Endothelial cell of umbilical vein (primary cell): ENCODE measurements at regions not wholly inside any gene's neighbourhood (a gene's known extent, or its start where the extent isn't known, plus 50 kb on each side); places are given as distances from the start of the nearest gene placed in this dataset.
A peak's percentile ranks its signal among the peaks of the same experiment; 100 is the strongest.

Experiments used
- BruUV-seq: library from RNA; stranded (reverse); fragments of 400-500 nt; replicated peaks from 2 replicates; lab custom pipeline; 2021; lab: Mats Ljungman, UMichigan
- CTCF ChIA-PET: fragments of 300-600, 350-600 bp; sonication (Branson Sonifier 250); formaldehyde crosslinking; loops from one replicate; lab custom pipeline; 2021; ENCODE audit warnings: antibody characterized with exemption, inconsistent platforms; lab: Charles Lee
- POLR2A ChIA-PET: fragments of 300-600, 350-600 bp; sonication (Branson Sonifier 250); formaldehyde crosslinking; loops from one replicate; lab custom pipeline; 2021; ENCODE audit warnings: antibody characterized with exemption, inconsistent platforms; lab: Charles Lee
- DNase-seq: peaks from one replicate; pipeline ENCODE4 v3.0.0-alpha.2; 2011; ENCODE audit warnings: low read depth, low spot score
- FAIRE-seq: peaks from 2 replicates; lab custom pipeline; 2011; peaks lifted over from hg19 to GRCh38; lab: Jason Lieb, UNC
- H2AFZ ChIP-seq: 2 replicates; pipeline ENCODE4 v1.6.0; 2012; ENCODE audit warnings: low read depth, low read length, control low read depth, inconsistent platforms
- H3K27ac ChIP-seq: 2 replicates; pipeline ENCODE4 v1.5.1; 2011; ENCODE audit warnings: low read depth, mild to moderate bottlenecking, control low read depth, low read length, moderate library complexity; ENCODE audit not compliant: insufficient read depth
- H3K27me3 ChIP-seq, 2 experiments: 2 replicates each; pipeline versions ENCODE4 v1.6.0 to v1.6.1; 2011; ENCODE audit warnings: low read length in 2 of 2, mixed read lengths in 1 of 2; ENCODE audit not compliant: control insufficient read depth in 2 of 2, insufficient read depth in 2 of 2
- H3K36me3 ChIP-seq, 2 experiments: 2 replicates in 1 of 2; 3 replicates in 1 of 2; pipeline ENCODE4 v1.5.1; 2011; ENCODE audit warnings: low read length in 2 of 2, mild to moderate bottlenecking in 1 of 2, moderate library complexity in 1 of 2; ENCODE audit not compliant: control insufficient read depth in 2 of 2, insufficient read depth in 2 of 2; ENCODE audit errors: extremely low read depth in 1 of 2
- H3K4me1 ChIP-seq: 3 replicates; pipeline ENCODE4 v1.5.1; 2011; ENCODE audit warnings: mild to moderate bottlenecking, low read length; ENCODE audit not compliant: control insufficient read depth, insufficient read depth; ENCODE audit errors: extremely low read depth
- H3K4me2 ChIP-seq: 2 replicates; pipeline ENCODE4 v1.6.1; 2011; ENCODE audit warnings: low read length, control low read depth, mixed read lengths; ENCODE audit not compliant: insufficient read depth
- H3K4me3 ChIP-seq, 3 experiments: fragments of 200-600 bp in 1 of 3; sonication (generic), shearing (Covaris generic) in 1 of 3; replicated peaks in 1 of 3; 2 replicates each; pipeline ENCODE4 v1.5.1; 2011 to 2016; ENCODE audit warnings: control low read depth in 3 of 3, low read length in 3 of 3, mild to moderate bottlenecking in 2 of 3, inconsistent platforms in 1 of 3, low read depth in 1 of 3, moderate library complexity in 1 of 3; ENCODE audit not compliant: insufficient read depth in 1 of 3
- H3K79me2 ChIP-seq: 2 replicates; pipeline ENCODE4 v1.6.0; 2012; ENCODE audit warnings: low read length, inconsistent platforms; ENCODE audit not compliant: control insufficient read depth, insufficient read depth
- H3K9ac ChIP-seq: replicated peaks from 2 replicates; pipeline ENCODE3; 2011; ENCODE audit warnings: low read length, control low read depth; ENCODE audit not compliant: insufficient read depth; ENCODE audit errors: extremely low read depth
- H3K9me1 ChIP-seq: replicated peaks from 3 replicates; pipeline ENCODE4 v1.6.0; 2011; ENCODE audit warnings: mild to moderate bottlenecking, low read length; ENCODE audit not compliant: control insufficient read depth, insufficient read depth; ENCODE audit errors: extremely low read depth
- H3K9me3 ChIP-seq: replicated peaks from 2 replicates; pipeline ENCODE4 v1.5.1; 2012; ENCODE audit warnings: low read length, inconsistent platforms; ENCODE audit not compliant: control insufficient read depth, insufficient read depth
- H4K20me1 ChIP-seq: replicated peaks from 2 replicates; pipeline ENCODE3; 2011; ENCODE audit warnings: mild to moderate bottlenecking, low read length; ENCODE audit not compliant: control insufficient read depth, insufficient read depth; ENCODE audit errors: extremely low read depth
- FOS ChIP-seq: IDR thresholded peaks from 2 replicates; pipeline ENCODE4 v1.6.1; 2011; ENCODE audit warnings: mild to moderate bottlenecking, low read length, moderate library complexity, borderline replicate concordance; ENCODE audit not compliant: insufficient read depth
- GATA2 ChIP-seq: IDR thresholded peaks from 2 replicates; pipeline ENCODE4 v1.7.0; 2011; ENCODE audit warnings: low read depth, mild to moderate bottlenecking, moderate library complexity, mixed read lengths, low read length; ENCODE audit not compliant: insufficient read length, insufficient read depth
- JUN ChIP-seq: IDR thresholded peaks from 2 replicates; pipeline ENCODE4 v1.6.1; 2011; ENCODE audit warnings: borderline replicate concordance, low read depth; ENCODE audit not compliant: insufficient read length, insufficient read depth
- POLR2A ChIP-seq: IDR thresholded peaks from 2 replicates; pipeline ENCODE4 v1.6.1; 2012; ENCODE audit warnings: low read depth, mild to moderate bottlenecking, control low read depth, low read length
- POLR2AphosphoS5 ChIP-seq: IDR thresholded peaks from 2 replicates; pipeline ENCODE4 v1.6.1; 2012; ENCODE audit warnings: low read depth, mild to moderate bottlenecking, control low read depth, low read length, moderate library complexity; ENCODE audit not compliant: insufficient read depth
- dilution Hi-C: fragments of 300-500 bp; cut with MboI; formaldehyde crosslinking; loops from one replicate; pipeline ENCODE4 v1.15.0; 2019; ENCODE audit warnings: low sequenced_read_pairs; ENCODE audit not compliant: extremely low pct_ligation_motif_present
- intact Hi-C: fragments of 100-400 bp; cut with micrococcal nuclease; formaldehyde crosslinking; loops from one replicate; pipeline ENCODE4 v1.10.0; 2022
- TF ChIP-seq, protein P1 (sequence below): IDR thresholded peaks from 2 replicates; pipeline ENCODE4 v1.6.1; 2011; ENCODE audit not compliant: insufficient read depth, insufficient read length
- TF ChIP-seq, protein P2 (sequence below), 2 donors: IDR thresholded peaks; 1 replicate in 1 of 2; 2 replicates in 1 of 2; pipeline ENCODE4 v1.5.1; 2011; ENCODE audit warnings: low read length in 2 of 2, mild to moderate bottlenecking in 2 of 2, moderate library complexity in 2 of 2, control low read depth in 1 of 2, inconsistent platforms in 1 of 2, low read depth in 1 of 2; ENCODE audit not compliant: insufficient read depth in 1 of 2; ENCODE audit errors: extremely low read depth in 1 of 2

DNA sequence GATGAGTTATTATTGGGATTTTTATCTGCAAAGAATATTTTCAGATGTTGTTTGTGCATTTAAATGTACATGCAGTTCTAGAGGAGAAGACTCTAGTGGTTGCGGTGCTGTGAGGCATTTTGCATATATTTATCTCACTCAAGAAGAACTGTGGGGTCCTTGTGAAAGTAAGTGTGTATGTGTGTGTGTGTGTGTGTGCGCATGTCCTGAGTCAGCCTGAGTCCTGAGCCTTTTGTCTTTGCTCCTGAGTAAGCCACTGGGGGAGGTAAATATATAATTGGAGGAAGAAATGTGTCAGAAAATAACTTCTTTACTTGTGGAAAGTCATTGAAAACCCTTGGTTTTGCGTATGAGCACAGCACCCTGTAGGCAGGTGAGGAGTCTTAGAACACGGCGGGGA, 55.6 kb upstream of the CD34 start:
- H3K4me2 ChIP-seq, result no peak overlapping the region
- intact Hi-C loops (no loop called here), dilution Hi-C loops (no loop called here)
- no peak overlapping the region for H3K27ac ChIP-seq
- no peak overlapping the region for H2AFZ ChIP-seq
- FAIRE-seq (no peak), DNase-seq (peak; percentile 36)
- POLR2A ChIA-PET, result no interaction called here
- peaks cover 0 to 2% of the 10 kb centered on the region in 2 experiments for H3K27me3 ChIP-seq
- CTCF ChIA-PET, result no interaction called here
- H3K4me1 ChIP-seq, result peaks cover 25% of the 10 kb centered on the region
- TF ChIP-seq, protein P1, sequence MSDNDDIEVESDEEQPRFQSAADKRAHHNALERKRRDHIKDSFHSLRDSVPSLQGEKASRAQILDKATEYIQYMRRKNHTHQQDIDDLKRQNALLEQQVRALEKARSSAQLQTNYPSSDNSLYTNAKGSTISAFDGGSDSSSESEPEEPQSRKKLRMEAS, result no peak
- peak; percentile 37 for TF ChIP-seq FOS
- H3K9me1 ChIP-seq, result no peaks in the 10 kb centered on the region
- H3K4me3 ChIP-seq, result no peak overlapping the region
- no peaks in the 10 kb centered on the region for H3K79me2 ChIP-seq
- BruUV-seq, result no TSS peak
- no peaks in the 10 kb centered on the region for H4K20me1 ChIP-seq
- no peaks in the 10 kb centered on the region for H3K36me3 ChIP-seq
- H3K9ac ChIP-seq, result no peak overlapping the region
- no peaks in the 10 kb centered on the region for H3K9me3 ChIP-seq

DNA sequence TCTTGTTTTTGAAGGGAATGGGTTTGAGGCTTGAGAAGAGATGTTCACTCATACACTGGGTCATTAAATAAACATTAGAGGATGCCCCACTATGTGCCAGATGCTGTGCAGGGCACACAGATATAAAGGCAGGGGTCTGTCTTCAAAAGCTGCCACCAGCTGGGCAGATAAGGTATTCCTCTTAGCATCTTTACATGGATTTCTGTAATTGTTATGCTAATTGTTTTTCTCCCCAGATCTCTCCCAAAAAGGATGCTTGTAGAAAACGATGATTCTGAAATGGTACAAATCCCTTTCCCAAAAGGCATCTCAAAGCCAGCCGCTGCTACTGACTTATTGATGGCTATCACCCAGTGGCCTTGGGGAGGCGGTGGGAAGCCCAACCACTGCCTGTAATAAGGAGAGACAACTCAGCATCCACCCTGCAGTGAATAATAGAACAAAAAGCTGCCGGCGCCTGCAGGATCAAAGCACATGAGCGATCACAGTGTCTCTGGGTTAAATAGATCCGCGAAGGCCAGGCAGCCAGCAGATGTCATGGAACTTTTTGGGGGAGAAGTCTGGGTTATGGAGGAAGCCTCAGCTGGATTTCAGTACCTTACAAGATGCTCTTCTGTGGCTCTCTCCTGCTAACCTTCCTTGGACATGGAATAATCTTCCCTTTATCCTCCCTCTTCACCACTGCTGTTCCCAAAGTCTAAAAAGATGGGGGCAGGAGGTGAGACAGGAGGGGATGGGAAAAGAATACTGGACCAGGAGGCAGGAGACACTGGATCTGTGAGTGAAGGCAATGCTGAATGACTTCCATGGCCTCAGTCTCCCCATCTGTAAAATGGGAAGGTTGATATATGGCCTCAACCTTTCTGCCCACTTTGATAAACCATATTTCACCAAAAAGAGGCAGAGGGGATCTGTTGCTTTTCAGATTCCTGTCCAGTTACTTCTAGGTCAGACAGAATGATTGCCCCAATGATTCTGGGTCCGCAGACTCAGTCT, 54.8 kb upstream of the CD34 start:
- intact Hi-C loops (no loop called here), dilution Hi-C loops (no loop called here)
- FAIRE-seq, result no peak
- no peaks in the 10 kb centered on the region for H3K79me2 ChIP-seq
- no peak overlapping the region for H3K9ac ChIP-seq
- no peak overlapping the region for H3K4me3 ChIP-seq
- H3K27ac ChIP-seq, result no peak overlapping the region
- H3K9me1 ChIP-seq, result no peaks in the 10 kb centered on the region
- TF ChIP-seq FOS (no peak), POLR2A (no peak), GATA2 (no peak), JUN (no peak), POLR2AphosphoS5 (no peak)
- TF ChIP-seq, protein P2, sequence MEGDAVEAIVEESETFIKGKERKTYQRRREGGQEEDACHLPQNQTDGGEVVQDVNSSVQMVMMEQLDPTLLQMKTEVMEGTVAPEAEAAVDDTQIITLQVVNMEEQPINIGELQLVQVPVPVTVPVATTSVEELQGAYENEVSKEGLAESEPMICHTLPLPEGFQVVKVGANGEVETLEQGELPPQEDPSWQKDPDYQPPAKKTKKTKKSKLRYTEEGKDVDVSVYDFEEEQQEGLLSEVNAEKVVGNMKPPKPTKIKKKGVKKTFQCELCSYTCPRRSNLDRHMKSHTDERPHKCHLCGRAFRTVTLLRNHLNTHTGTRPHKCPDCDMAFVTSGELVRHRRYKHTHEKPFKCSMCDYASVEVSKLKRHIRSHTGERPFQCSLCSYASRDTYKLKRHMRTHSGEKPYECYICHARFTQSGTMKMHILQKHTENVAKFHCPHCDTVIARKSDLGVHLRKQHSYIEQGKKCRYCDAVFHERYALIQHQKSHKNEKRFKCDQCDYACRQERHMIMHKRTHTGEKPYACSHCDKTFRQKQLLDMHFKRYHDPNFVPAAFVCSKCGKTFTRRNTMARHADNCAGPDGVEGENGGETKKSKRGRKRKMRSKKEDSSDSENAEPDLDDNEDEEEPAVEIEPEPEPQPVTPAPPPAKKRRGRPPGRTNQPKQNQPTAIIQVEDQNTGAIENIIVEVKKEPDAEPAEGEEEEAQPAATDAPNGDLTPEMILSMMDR (IDR thresholded peaks at IDR 0.05; ENCODE audit: extremely low read depth in 1 of 2, insufficient read depth in 1 of 2, low read depth in 1 of 2, low read length in 2 of 2), result peak in 1 of 2 donors; percentile 4
- BruUV-seq, result no TSS peak
- no peaks in the 10 kb centered on the region for H3K27me3 ChIP-seq
- H4K20me1 ChIP-seq, result no peaks in the 10 kb centered on the region
- H3K4me1 ChIP-seq, result peaks cover 25% of the 10 kb centered on the region
- no peaks in the 10 kb centered on the region for H3K36me3 ChIP-seq
- no peak overlapping the region for H3K4me2 ChIP-seq
- DNase-seq, result no peak
- no peak overlapping the region for H2AFZ ChIP-seq
- H3K9me3 ChIP-seq, result no peaks in the 10 kb centered on the region
- POLR2A ChIA-PET, result no interaction called here
- CTCF ChIA-PET, result interaction anchor here (1.3 to 7.2 kb wide), 12 partner anchors 9 to 138 kb away, joined by 4 to 321 read pairs (median 40); partner anchors contain the start of gene CD34
